ENCODE measurements at regions not wholly inside any gene's neighbourhood (a gene's known extent, or its start where the extent isn't known, plus 50 kb on each side); places are given as distances from the start of the nearest gene placed in this dataset.
A peak's percentile ranks its signal among the peaks of the same experiment; 100 is the strongest.

GRCh38 chr17:77433385-77434135 is 292.8 kb downstream of the SEC14L1 start:
- peaks cover 82 to 99% of the 10 kb centered on the region in 2 donors for H3K4me1 ChIP-seq (ENCODE audit: control insufficient read depth in 2 of 2, insufficient read depth in 2 of 2, low read length in 2 of 2)
- ChIA-PET POLR2A (interaction anchor here (0.6 to 66.9 kb wide), 12 partner anchors 9 to 525 kb away, joined by 3 to 3353 read pairs (median 6); no protein-coding TSS in a partner anchor), CTCF (interaction anchor here (0.7 to 3.7 kb wide), 14 partner anchors 7 to 103 kb away, joined by 3 to 17 read pairs (median 6); no protein-coding TSS in a partner anchor)
- peak overlapping the region; percentile 67 for H3K4me3 ChIP-seq (ENCODE audit: low read length)
- DNase-seq (peak in 2 of 9 donors; percentile 44 to 49), ATAC-seq (peak; percentile 36)
- peaks cover 0 to 17% (median 0%) of the 10 kb centered on the region in 5 donors for H3K36me3 Mint-ChIP-seq
- H3K36me3 ChIP-seq (ENCODE audit: control insufficient read depth in 2 of 3, insufficient read depth in 3 of 3, low read length in 3 of 3) = no peaks in the 10 kb centered on the region
- peak overlapping the region; percentile 92 for H3K27ac ChIP-seq (ENCODE audit: low read depth, low read length)
- H3K27me3 ChIP-seq (ENCODE audit: control insufficient read depth in 2 of 2, insufficient read depth in 2 of 2, low read length in 2 of 2) = no peaks in the 10 kb centered on the region
- peaks cover 57 to 94% (median 89%) of the 10 kb centered on the region in 7 donors for H3K4me1 Mint-ChIP-seq
- intact Hi-C loops (cut with micrococcal nuclease) = loop anchor here (1.0 to 5.0 kb wide), 6 partner anchors 17 to 579 kb away; no protein-coding TSS in a partner anchor
- peaks cover 0 to under 1% (median 0%) of the 10 kb centered on the region in 11 donors for H3K9me3 Mint-ChIP-seq
- peak overlapping the region; percentile 84 to 98 (median 95) for H3K4me3 Mint-ChIP-seq
- H3K27ac Mint-ChIP-seq = peak overlapping the region; percentile 85 to 100 (median 99)
- no peaks in the 10 kb centered on the region for H3K27me3 Mint-ChIP-seq
- no peaks in the 10 kb centered on the region for H3K9me3 ChIP-seq (ENCODE audit: control insufficient read depth in 2 of 3, low read length in 3 of 3)

GRCh38 chr17:77434136-77435114 is 293.7 kb downstream of the SEC14L1 start:
- no peak for DNase-seq
- H3K4me1 Mint-ChIP-seq = peaks cover 57 to 94% (median 89%) of the 10 kb centered on the region in 7 donors
- no peaks in the 10 kb centered on the region for H3K27me3 ChIP-seq (ENCODE audit: control insufficient read depth in 2 of 2, insufficient read depth in 2 of 2, low read length in 2 of 2)
- peak overlapping the region; percentile 67 for H3K4me3 ChIP-seq (ENCODE audit: low read length)
- H3K27ac ChIP-seq (ENCODE audit: low read depth, low read length) = peak overlapping the region; percentile 92
- H3K36me3 Mint-ChIP-seq = peaks cover 0 to 20% (median 0%) of the 10 kb centered on the region in 5 donors
- H3K9me3 Mint-ChIP-seq = no peaks in the 10 kb centered on the region
- H3K9me3 ChIP-seq (ENCODE audit: control insufficient read depth in 2 of 3, low read length in 3 of 3) = no peaks in the 10 kb centered on the region
- CTCF ChIA-PET = interaction anchor here (0.6 to 3.7 kb wide), 20 partner anchors 10 to 103 kb away, joined by 3 to 17 read pairs (median 4); no protein-coding TSS in a partner anchor
- POLR2A ChIA-PET = interaction anchor here (0.6 to 66.9 kb wide), 15 partner anchors 9 to 262 kb away, joined by 3 to 3353 read pairs (median 5); no protein-coding TSS in a partner anchor
- peak overlapping the region; percentile 85 to 100 (median 99) for H3K27ac Mint-ChIP-seq
- H3K4me1 ChIP-seq (ENCODE audit: control insufficient read depth in 2 of 2, insufficient read depth in 2 of 2, low read length in 2 of 2) = peaks cover 83 to 99% of the 10 kb centered on the region in 2 donors
- no peaks in the 10 kb centered on the region for H3K27me3 Mint-ChIP-seq
- intact Hi-C loops (cut with micrococcal nuclease) = loop anchor here (1.0 to 5.0 kb wide), 8 partner anchors 11 to 578 kb away; no protein-coding TSS in a partner anchor
- no peaks in the 10 kb centered on the region for H3K36me3 ChIP-seq (ENCODE audit: control insufficient read depth in 2 of 3, insufficient read depth in 3 of 3, low read length in 3 of 3)
- no peak for ATAC-seq
- H3K4me3 Mint-ChIP-seq = peak overlapping the region; percentile 84 to 98 (median 95)

- ATAC-seq (peak; percentile 77), DNase-seq (peak in 7 of 9 donors; percentile 67 to 76 (median 73))
- H3K27me3 ChIP-seq (ENCODE audit: control insufficient read depth in 2 of 2, insufficient read depth in 2 of 2, low read length in 2 of 2) = no peaks in the 10 kb centered on the region
- H3K9me3 Mint-ChIP-seq = no peaks in the 10 kb centered on the region
- H3K36me3 Mint-ChIP-seq = peaks cover 0 to 22% (median 0%) of the 10 kb centered on the region in 5 donors
- H3K4me1 Mint-ChIP-seq = peaks cover 56 to 94% (median 88%) of the 10 kb centered on the region in 7 donors
- peaks cover 83 to 99% of the 10 kb centered on the region in 2 donors for H3K4me1 ChIP-seq (ENCODE audit: control insufficient read depth in 2 of 2, insufficient read depth in 2 of 2, low read length in 2 of 2)
- H3K27ac Mint-ChIP-seq = peak overlapping the region; percentile 85 to 100 (median 99)
- peak overlapping the region; percentile 92 for H3K27ac ChIP-seq (ENCODE audit: low read depth, low read length)
- no peaks in the 10 kb centered on the region for H3K36me3 ChIP-seq (ENCODE audit: control insufficient read depth in 2 of 3, insufficient read depth in 3 of 3, low read length in 3 of 3)
- ChIA-PET CTCF (interaction anchor here (0.6 to 3.7 kb wide), 22 partner anchors 9 to 104 kb away, joined by 3 to 17 read pairs (median 4); no protein-coding TSS in a partner anchor), POLR2A (interaction anchor here (0.6 to 66.9 kb wide), 17 partner anchors 10 to 523 kb away, joined by 3 to 3353 read pairs (median 5); partner anchors contain the start of gene TNRC6C)
- no peaks in the 10 kb centered on the region for H3K27me3 Mint-ChIP-seq
- H3K4me3 ChIP-seq (ENCODE audit: low read length) = peak overlapping the region; percentile 67
- intact Hi-C loops (cut with micrococcal nuclease) = loop anchor here (1.0 to 2.0 kb wide), 4 partner anchors 10 to 53 kb away; no protein-coding TSS in a partner anchor
- H3K9me3 ChIP-seq (ENCODE audit: control insufficient read depth in 2 of 3, low read length in 3 of 3) = no peaks in the 10 kb centered on the region
- peak overlapping the region; percentile 84 to 98 (median 95) for H3K4me3 Mint-ChIP-seq
These were observed 294.7 kb downstream of the SEC14L1 start for GRCh38 chr17:77435272-77436057.

GRCh38 chr17:77436058-77436442 is 295.3 kb downstream of the SEC14L1 start:
- ATAC-seq (no peak), DNase-seq (peak in 1 of 9 donors; percentile 11)
- peak overlapping the region; percentile 92 for H3K27ac ChIP-seq (ENCODE audit: low read depth, low read length)
- ChIA-PET POLR2A (interaction anchor here (0.8 to 66.9 kb wide), 12 partner anchors 11 to 522 kb away, joined by 3 to 3353 read pairs (median 8); partner anchors contain the start of gene TNRC6C), CTCF (interaction anchor here (0.6 to 3.7 kb wide), 10 partner anchors 9 to 105 kb away, joined by 3 to 17 read pairs (median 5); no protein-coding TSS in a partner anchor)
- peaks cover 0 to 24% (median 0%) of the 10 kb centered on the region in 5 donors for H3K36me3 Mint-ChIP-seq
- H3K36me3 ChIP-seq (ENCODE audit: control insufficient read depth in 2 of 3, insufficient read depth in 3 of 3, low read length in 3 of 3) = no peaks in the 10 kb centered on the region
- H3K4me3 Mint-ChIP-seq = peak overlapping the region; percentile 84 to 98 (median 95)
- H3K9me3 ChIP-seq (ENCODE audit: control insufficient read depth in 2 of 3, low read length in 3 of 3) = no peaks in the 10 kb centered on the region
- peak overlapping the region; percentile 85 to 100 (median 99) for H3K27ac Mint-ChIP-seq
- intact Hi-C loops (cut with micrococcal nuclease) = no loop called here
- H3K9me3 Mint-ChIP-seq = no peaks in the 10 kb centered on the region
- peak overlapping the region; percentile 67 for H3K4me3 ChIP-seq (ENCODE audit: low read length)
- no peaks in the 10 kb centered on the region for H3K27me3 Mint-ChIP-seq
- H3K27me3 ChIP-seq (ENCODE audit: control insufficient read depth in 2 of 2, insufficient read depth in 2 of 2, low read length in 2 of 2) = no peaks in the 10 kb centered on the region
- H3K4me1 Mint-ChIP-seq = peaks cover 56 to 94% (median 88%) of the 10 kb centered on the region in 7 donors
- H3K4me1 ChIP-seq (ENCODE audit: control insufficient read depth in 2 of 2, insufficient read depth in 2 of 2, low read length in 2 of 2) = peaks cover 87 to 99% of the 10 kb centered on the region in 2 donors

- POLR2A ChIA-PET = interaction anchor here (0.8 to 66.9 kb wide), 10 partner anchors 12 to 522 kb away, joined by 3 to 3353 read pairs (median 16); partner anchors contain the start of gene TNRC6C
- intact Hi-C loops (cut with micrococcal nuclease) = no loop called here
- no peaks in the 10 kb centered on the region for H3K9me3 ChIP-seq (ENCODE audit: control insufficient read depth in 2 of 3, low read length in 3 of 3)
- H3K27me3 Mint-ChIP-seq = no peaks in the 10 kb centered on the region
- peak overlapping the region; percentile 92 for H3K27ac ChIP-seq (ENCODE audit: low read depth, low read length)
- H3K36me3 ChIP-seq (ENCODE audit: control insufficient read depth in 2 of 3, insufficient read depth in 3 of 3, low read length in 3 of 3) = no peaks in the 10 kb centered on the region
- H3K36me3 Mint-ChIP-seq = peaks cover 0 to 26% (median 0%) of the 10 kb centered on the region in 5 donors
- peak overlapping the region; percentile 85 to 100 (median 99) for H3K27ac Mint-ChIP-seq
- H3K4me3 ChIP-seq (ENCODE audit: low read length) = peak overlapping the region; percentile 67
- CTCF ChIA-PET = interaction anchor here (0.6 to 3.7 kb wide), 9 partner anchors 9 to 105 kb away, joined by 3 to 17 read pairs (median 6); no protein-coding TSS in a partner anchor
- no peaks in the 10 kb centered on the region for H3K9me3 Mint-ChIP-seq
- DNase-seq (no peak), ATAC-seq (no peak)
- H3K4me1 Mint-ChIP-seq = peaks cover 60 to 94% (median 88%) of the 10 kb centered on the region in 7 donors
- H3K27me3 ChIP-seq (ENCODE audit: control insufficient read depth in 2 of 2, insufficient read depth in 2 of 2, low read length in 2 of 2) = no peaks in the 10 kb centered on the region
- peak overlapping the region; percentile 84 to 98 (median 95) for H3K4me3 Mint-ChIP-seq
- peaks cover 89 to 99% of the 10 kb centered on the region in 2 donors for H3K4me1 ChIP-seq (ENCODE audit: control insufficient read depth in 2 of 2, insufficient read depth in 2 of 2, low read length in 2 of 2)
These were observed 295.7 kb downstream of the SEC14L1 start for GRCh38 chr17:77436481-77436880.
